Hepatocyte (in vitro differentiated cells): ENCODE measurements at regions not wholly inside any gene's neighbourhood (a gene's known extent, or its start where the extent isn't known, plus 50 kb on each side); places are given as distances from the start of the nearest gene placed in this dataset.

Experiments
- DNase-seq: peaks from one replicate; pipeline ENCODE4 v3.0.0-alpha.2; 2016; ENCODE audit warnings: low spot score
- H2AFZ ChIP-seq: fragments of 200-600 bp; sonication (generic); 2 replicates; pipeline ENCODE4 v1.6.0; 2016; ENCODE audit warnings: antibody characterized with exemption, mild to moderate bottlenecking
- H3K27ac ChIP-seq: fragments of 200-600 bp; sonication (generic); 2 replicates; pipeline ENCODE4 v1.5.1; 2016; ENCODE audit warnings: mild to moderate bottlenecking
- H3K27me3 ChIP-seq: fragments of 200-600 bp; sonication (generic); 2 replicates; pipeline ENCODE4 v1.6.1; 2016
- H3K36me3 ChIP-seq: fragments of 200-600 bp; sonication (generic); replicated peaks from 2 replicates; pipeline ENCODE4 v1.5.1; 2016; ENCODE audit warnings: low read depth; ENCODE audit not compliant: insufficient read depth
- H3K4me1 ChIP-seq: fragments of 200-600 bp; sonication (generic); 2 replicates; pipeline ENCODE4 v1.5.1; 2016; ENCODE audit warnings: mild to moderate bottlenecking, moderate library complexity; ENCODE audit not compliant: insufficient read depth
- H3K4me2 ChIP-seq: fragments of 200-600 bp; sonication (generic); 2 replicates; pipeline ENCODE4 v1.6.0; 2016
- H3K4me3 ChIP-seq: fragments of 200-600 bp; sonication (generic); 2 replicates; pipeline ENCODE4 v1.5.1; 2016; ENCODE audit warnings: mild to moderate bottlenecking
- H3K79me2 ChIP-seq: fragments of 200-600 bp; sonication (generic); 2 replicates; pipeline ENCODE4 v1.6.0; 2017; ENCODE audit warnings: mild to moderate bottlenecking
- H3K9me2 ChIP-seq: fragments of 200-600 bp; sonication (generic); replicated peaks from 2 replicates; pipeline ENCODE4 v1.6.0; 2017; ENCODE audit warnings: mild to moderate bottlenecking; ENCODE audit not compliant: insufficient read depth
- H3K9me3 ChIP-seq: fragments of 200-600 bp; sonication (generic); 2 replicates; pipeline ENCODE4 v1.5.1; 2016; ENCODE audit warnings: low read depth, mild to moderate bottlenecking
- H4K20me1 ChIP-seq: fragments of 200-600 bp; sonication (generic); 2 replicates; pipeline ENCODE4 v1.6.0; 2016; ENCODE audit warnings: mild to moderate bottlenecking; ENCODE audit not compliant: insufficient read depth, poor library complexity, severe bottlenecking
- CTCF ChIP-seq: fragments of 200-600 bp; sonication (generic); IDR thresholded peaks from 2 replicates; pipeline ENCODE4 v1.5.1; 2016; ENCODE audit warnings: antibody characterized with exemption, mild to moderate bottlenecking; ENCODE audit not compliant: poor library complexity
- EZH2 ChIP-seq: fragments of 200-600 bp; sonication (generic); IDR thresholded peaks from 2 replicates; pipeline ENCODE4 v1.6.1; 2016; ENCODE audit warnings: antibody characterized with exemption, mild to moderate bottlenecking, borderline replicate concordance
- EZH2phosphoT487 ChIP-seq: fragments of 200-600 bp; sonication (generic); IDR thresholded peaks from one replicate; pipeline ENCODE4 v1.6.1; 2018; ENCODE audit warnings: antibody characterized with exemption, mild to moderate bottlenecking, low read depth, moderate library complexity; ENCODE audit not compliant: unreplicated experiment, severe bottlenecking
- WGBS: methylation state at CpG from one replicate; pipeline ENCODE4 v1.1.6; 2016; ENCODE audit warnings: low lambda C conversion rate; ENCODE audit errors: missing lambda C conversion rate; 5-methylcytosine and 5-hydroxymethylcytosine counted together

GRCh38 chr12:83634726-83635267, 948.1 kb downstream of the TMTC2 start:
- H3K27me3 ChIP-seq: no peaks in the 10 kb centered on the region
- no peaks in the 10 kb centered on the region for H3K79me2 ChIP-seq
- 75% methylated on average over 4 of the region's 4 CpGs for WGBS
- no peak overlapping the region for H2AFZ ChIP-seq
- no peaks in the 10 kb centered on the region for H4K20me1 ChIP-seq
- H3K27ac ChIP-seq: no peak overlapping the region
- H3K9me3 ChIP-seq: no peaks in the 10 kb centered on the region
- H3K4me3 ChIP-seq: no peak overlapping the region
- H3K4me2 ChIP-seq: no peak overlapping the region
- no peaks in the 10 kb centered on the region for H3K9me2 ChIP-seq
- TF ChIP-seq CTCF (no peak), EZH2phosphoT487 (no peak), EZH2 (no peak)
- no peaks in the 10 kb centered on the region for H3K4me1 ChIP-seq
- no peaks in the 10 kb centered on the region for H3K36me3 ChIP-seq
- DNase-seq: no peak

GRCh38 chr12:83630526-83630925, 943.8 kb downstream of the TMTC2 start:
- TF ChIP-seq CTCF (no peak), EZH2 (no peak), EZH2phosphoT487 (no peak)
- Histone ChIP-seq H3K9me2 (no peaks in the 10 kb centered on the region), H2AFZ (no peak overlapping the region), H3K27ac (no peak overlapping the region), H3K4me1 (no peaks in the 10 kb centered on the region), H3K4me3 (no peak overlapping the region), H3K9me3 (no peaks in the 10 kb centered on the region), H4K20me1 (no peaks in the 10 kb centered on the region), H3K36me3 (no peaks in the 10 kb centered on the region), H3K27me3 (no peaks in the 10 kb centered on the region), H3K79me2 (no peaks in the 10 kb centered on the region), H3K4me2 (no peak overlapping the region)
- no peak for DNase-seq
- 94% methylated on average over 1 of the region's 1 CpG for WGBS

- Histone ChIP-seq H3K4me2 (no peak overlapping the region), H3K79me2 (no peaks in the 10 kb centered on the region), H3K4me3 (no peak overlapping the region), H3K9me2 (no peaks in the 10 kb centered on the region), H3K27me3 (no peaks in the 10 kb centered on the region), H3K4me1 (no peaks in the 10 kb centered on the region), H2AFZ (no peak overlapping the region), H3K9me3 (no peaks in the 10 kb centered on the region), H3K27ac (no peak overlapping the region), H3K36me3 (no peaks in the 10 kb centered on the region), H4K20me1 (no peaks in the 10 kb centered on the region)
- 92% methylated on average over 3 of the region's 3 CpGs for WGBS
- TF ChIP-seq EZH2 (no peak), CTCF (no peak), EZH2phosphoT487 (no peak)
- DNase-seq: no peak
Observed at GRCh38 chr12:83629931-83630330, 943.2 kb downstream of the TMTC2 start.

GRCh38 chr12:83622205-83622604, 935.5 kb downstream of the TMTC2 start:
- Histone ChIP-seq H3K4me2 (no peak overlapping the region), H3K4me1 (no peaks in the 10 kb centered on the region), H2AFZ (no peak overlapping the region), H3K4me3 (no peak overlapping the region), H3K9me2 (no peaks in the 10 kb centered on the region), H3K36me3 (no peaks in the 10 kb centered on the region), H3K27ac (no peak overlapping the region), H3K9me3 (no peaks in the 10 kb centered on the region), H3K79me2 (no peaks in the 10 kb centered on the region), H4K20me1 (no peaks in the 10 kb centered on the region), H3K27me3 (no peaks in the 10 kb centered on the region)
- no peak for DNase-seq
- no peak for TF ChIP-seq EZH2
- no peak for TF ChIP-seq EZH2phosphoT487
- no peak for TF ChIP-seq CTCF
- 80% methylated on average over 1 of the region's 1 CpG for WGBS
